NT2/D1 (cell line): ENCODE measurements at regions not wholly inside any gene's neighbourhood (a gene's known extent, or its start where the extent isn't known, plus 50 kb on each side); places are given as distances from the start of the nearest gene placed in this dataset.

Experiments used
- SUZ12 ChIP-seq: IDR thresholded peaks from 2 replicates; pipeline ENCODE4 v1.6.1; 2011; ENCODE audit not compliant: insufficient read length, insufficient read depth; ENCODE audit errors: extremely low read depth
- YY1 ChIP-seq: IDR thresholded peaks from 2 replicates; pipeline ENCODE4 v1.6.1; 2011; ENCODE audit not compliant: insufficient read length, insufficient read depth
- ZNF274 ChIP-seq: IDR thresholded peaks from 2 replicates; pipeline ENCODE4 v1.6.1; 2011; ENCODE audit warnings: mild to moderate bottlenecking, low read depth, low read length

GRCh38 chr6:16883414-16883813 lies 122.2 kb upstream of the ATXN1 start:
- no peak for TF ChIP-seq YY1
- no peak for TF ChIP-seq ZNF274
- no peak for TF ChIP-seq SUZ12
